Hepatocyte (in vitro differentiated cells): ENCODE measurements at regions not wholly inside any gene's neighbourhood (a gene's known extent, or its start where the extent isn't known, plus 50 kb on each side); places are given as distances from the start of the nearest gene placed in this dataset.

ENCODE experiments used
- DNase-seq: peaks from one replicate; pipeline ENCODE4 v3.0.0-alpha.2; 2016; ENCODE audit warnings: low spot score
- H2AFZ ChIP-seq: fragments of 200-600 bp; sonication (generic); 2 replicates; pipeline ENCODE4 v1.6.0; 2016; ENCODE audit warnings: antibody characterized with exemption, mild to moderate bottlenecking
- H3K27ac ChIP-seq: fragments of 200-600 bp; sonication (generic); 2 replicates; pipeline ENCODE4 v1.5.1; 2016; ENCODE audit warnings: mild to moderate bottlenecking
- H3K27me3 ChIP-seq: fragments of 200-600 bp; sonication (generic); 2 replicates; pipeline ENCODE4 v1.6.1; 2016
- H3K36me3 ChIP-seq: fragments of 200-600 bp; sonication (generic); replicated peaks from 2 replicates; pipeline ENCODE4 v1.5.1; 2016; ENCODE audit warnings: low read depth; ENCODE audit not compliant: insufficient read depth
- H3K4me1 ChIP-seq: fragments of 200-600 bp; sonication (generic); 2 replicates; pipeline ENCODE4 v1.5.1; 2016; ENCODE audit warnings: mild to moderate bottlenecking, moderate library complexity; ENCODE audit not compliant: insufficient read depth
- H3K4me2 ChIP-seq: fragments of 200-600 bp; sonication (generic); 2 replicates; pipeline ENCODE4 v1.6.0; 2016
- H3K4me3 ChIP-seq: fragments of 200-600 bp; sonication (generic); 2 replicates; pipeline ENCODE4 v1.5.1; 2016; ENCODE audit warnings: mild to moderate bottlenecking
- H3K79me2 ChIP-seq: fragments of 200-600 bp; sonication (generic); 2 replicates; pipeline ENCODE4 v1.6.0; 2017; ENCODE audit warnings: mild to moderate bottlenecking
- H3K9me2 ChIP-seq: fragments of 200-600 bp; sonication (generic); replicated peaks from 2 replicates; pipeline ENCODE4 v1.6.0; 2017; ENCODE audit warnings: mild to moderate bottlenecking; ENCODE audit not compliant: insufficient read depth
- H3K9me3 ChIP-seq: fragments of 200-600 bp; sonication (generic); 2 replicates; pipeline ENCODE4 v1.5.1; 2016; ENCODE audit warnings: low read depth, mild to moderate bottlenecking
- H4K20me1 ChIP-seq: fragments of 200-600 bp; sonication (generic); 2 replicates; pipeline ENCODE4 v1.6.0; 2016; ENCODE audit warnings: mild to moderate bottlenecking; ENCODE audit not compliant: insufficient read depth, poor library complexity, severe bottlenecking
- CTCF ChIP-seq: fragments of 200-600 bp; sonication (generic); IDR thresholded peaks from 2 replicates; pipeline ENCODE4 v1.5.1; 2016; ENCODE audit warnings: antibody characterized with exemption, mild to moderate bottlenecking; ENCODE audit not compliant: poor library complexity
- EZH2 ChIP-seq: fragments of 200-600 bp; sonication (generic); IDR thresholded peaks from 2 replicates; pipeline ENCODE4 v1.6.1; 2016; ENCODE audit warnings: antibody characterized with exemption, mild to moderate bottlenecking, borderline replicate concordance
- EZH2phosphoT487 ChIP-seq: fragments of 200-600 bp; sonication (generic); IDR thresholded peaks from one replicate; pipeline ENCODE4 v1.6.1; 2018; ENCODE audit warnings: antibody characterized with exemption, mild to moderate bottlenecking, low read depth, moderate library complexity; ENCODE audit not compliant: unreplicated experiment, severe bottlenecking
- WGBS: methylation state at CpG from one replicate; pipeline ENCODE4 v1.1.6; 2016; ENCODE audit warnings: low lambda C conversion rate; ENCODE audit errors: missing lambda C conversion rate; 5-methylcytosine and 5-hydroxymethylcytosine counted together

GRCh38 chr4:159855731-159856130 lies 752.9 kb downstream of the RAPGEF2 start:
- Histone ChIP-seq H3K27me3 (no peaks in the 10 kb centered on the region), H3K4me2 (no peak overlapping the region), H3K79me2 (no peaks in the 10 kb centered on the region), H3K36me3 (no peaks in the 10 kb centered on the region), H3K4me3 (no peak overlapping the region), H2AFZ (no peak overlapping the region), H3K9me3 (no peaks in the 10 kb centered on the region), H4K20me1 (no peaks in the 10 kb centered on the region), H3K4me1 (no peaks in the 10 kb centered on the region), H3K9me2 (no peaks in the 10 kb centered on the region), H3K27ac (no peak overlapping the region)
- DNase-seq: no peak
- TF ChIP-seq EZH2phosphoT487 (no peak), EZH2 (no peak), CTCF (no peak)
- 50% methylated on average over 1 of the region's 1 CpG for WGBS

GRCh38 chr4:159856451-159856850 lies 753.6 kb downstream of the RAPGEF2 start:
- Histone ChIP-seq H3K27me3 (no peaks in the 10 kb centered on the region), H3K4me2 (no peak overlapping the region), H4K20me1 (no peaks in the 10 kb centered on the region), H3K4me3 (no peak overlapping the region), H2AFZ (no peak overlapping the region), H3K9me2 (no peaks in the 10 kb centered on the region), H3K4me1 (no peaks in the 10 kb centered on the region), H3K9me3 (no peaks in the 10 kb centered on the region), H3K79me2 (no peaks in the 10 kb centered on the region), H3K36me3 (no peaks in the 10 kb centered on the region), H3K27ac (no peak overlapping the region)
- WGBS: 57% methylated on average over 5 of the region's 5 CpGs
- DNase-seq: no peak
- no peak for TF ChIP-seq EZH2
- TF ChIP-seq CTCF: no peak
- no peak for TF ChIP-seq EZH2phosphoT487

DNA sequence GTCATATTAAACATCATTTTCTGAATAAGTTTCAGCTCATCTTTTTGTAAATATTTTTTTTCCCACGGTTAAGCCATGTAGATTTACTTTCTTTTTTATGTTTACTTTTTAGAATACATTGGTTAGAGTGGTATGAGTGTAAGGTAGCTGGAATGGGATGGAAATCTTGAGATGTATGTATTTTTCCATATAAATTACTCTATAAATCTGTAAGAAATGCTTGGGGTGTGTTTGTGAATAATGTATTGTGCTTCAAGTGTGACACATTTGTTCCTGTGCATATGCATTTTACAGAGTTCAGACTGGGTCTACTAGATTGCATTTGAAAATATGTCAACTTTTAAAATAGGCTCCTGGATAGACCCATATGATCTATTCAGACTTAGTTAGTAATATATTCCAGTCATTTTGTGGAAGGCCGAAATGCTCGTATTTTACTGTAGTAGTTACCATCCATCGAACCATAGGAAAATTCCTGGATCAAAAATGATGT lies 756.8 kb downstream of the RAPGEF2 start:
- WGBS: 98% methylated on average over 4 of the region's 4 CpGs

More for the DNA sequence above, 756.8 kb downstream of the RAPGEF2 start:
- no peaks in the 10 kb centered on the region for H3K79me2 ChIP-seq
- no peak overlapping the region for H3K4me2 ChIP-seq
- no peaks in the 10 kb centered on the region for H3K36me3 ChIP-seq
- no peaks in the 10 kb centered on the region for H3K27me3 ChIP-seq
- no peaks in the 10 kb centered on the region for H3K9me3 ChIP-seq
- no peak overlapping the region for H3K4me3 ChIP-seq
- DNase-seq: no peak
- TF ChIP-seq CTCF (no peak), EZH2 (no peak), EZH2phosphoT487 (no peak)
- no peaks in the 10 kb centered on the region for H4K20me1 ChIP-seq
- H3K9me2 ChIP-seq: no peaks in the 10 kb centered on the region
- no peak overlapping the region for H3K27ac ChIP-seq
- no peaks in the 10 kb centered on the region for H3K4me1 ChIP-seq
- H2AFZ ChIP-seq: no peak overlapping the region
